GM12864 (cell line): ENCODE measurements at regions not wholly inside any gene's neighbourhood (a gene's known extent, or its start where the extent isn't known, plus 50 kb on each side); places are given as distances from the start of the nearest gene placed in this dataset.

Source experiments
- DNase-seq: peaks from one replicate; pipeline ENCODE4 v3.0.0-alpha.2; 2011; ENCODE audit warnings: low read depth
- H3K4me3 ChIP-seq: 2 replicates; pipeline ENCODE4 v1.5.1; 2011; ENCODE audit warnings: mild to moderate bottlenecking, low read depth, low read length, control low read depth
- CTCF ChIP-seq: IDR thresholded peaks from 2 replicates; pipeline ENCODE4 v1.5.1; 2011; ENCODE audit warnings: low read depth, mild to moderate bottlenecking, moderate library complexity, low read length, control low read depth, inconsistent platforms; ENCODE audit errors: missing control alignments

GRCh38 chr1:181202986-181203555 is 114.6 kb downstream of the IER5 start:
- no peak for TF ChIP-seq CTCF
- no peak for DNase-seq
- H3K4me3 ChIP-seq = no peak overlapping the region

- no peak for DNase-seq
- TF ChIP-seq CTCF = no peak
- H3K4me3 ChIP-seq = no peak overlapping the region
Measured at GRCh38 chr1:181204530-181204929, 116.0 kb downstream of the IER5 start.

GRCh38 chr1:181205901-181206300 is 117.4 kb downstream of the IER5 start:
- TF ChIP-seq CTCF = no peak
- DNase-seq = no peak
- no peak overlapping the region for H3K4me3 ChIP-seq

- no peak for TF ChIP-seq CTCF
- no peak for DNase-seq
- H3K4me3 ChIP-seq = no peak overlapping the region
Measured at GRCh38 chr1:181206513-181206912, 118.0 kb downstream of the IER5 start.

- H3K4me3 ChIP-seq = no peak overlapping the region
- no peak for DNase-seq
- no peak for TF ChIP-seq CTCF
Measured at GRCh38 chr1:181206979-181207790, 118.7 kb downstream of the IER5 start.

- H3K4me3 ChIP-seq = no peak overlapping the region
- no peak for DNase-seq
- no peak for TF ChIP-seq CTCF
Measured at GRCh38 chr1:181208083-181208482, 119.6 kb downstream of the IER5 start.

- H3K4me3 ChIP-seq = no peak overlapping the region
- TF ChIP-seq CTCF = no peak
- no peak for DNase-seq
Measured at GRCh38 chr1:181208967-181209366, 120.5 kb downstream of the IER5 start.
